ENCODE measurements at regions not wholly inside any gene's neighbourhood (a gene's known extent, or its start where the extent isn't known, plus 50 kb on each side); places are given as distances from the start of the nearest gene placed in this dataset.

DNA sequence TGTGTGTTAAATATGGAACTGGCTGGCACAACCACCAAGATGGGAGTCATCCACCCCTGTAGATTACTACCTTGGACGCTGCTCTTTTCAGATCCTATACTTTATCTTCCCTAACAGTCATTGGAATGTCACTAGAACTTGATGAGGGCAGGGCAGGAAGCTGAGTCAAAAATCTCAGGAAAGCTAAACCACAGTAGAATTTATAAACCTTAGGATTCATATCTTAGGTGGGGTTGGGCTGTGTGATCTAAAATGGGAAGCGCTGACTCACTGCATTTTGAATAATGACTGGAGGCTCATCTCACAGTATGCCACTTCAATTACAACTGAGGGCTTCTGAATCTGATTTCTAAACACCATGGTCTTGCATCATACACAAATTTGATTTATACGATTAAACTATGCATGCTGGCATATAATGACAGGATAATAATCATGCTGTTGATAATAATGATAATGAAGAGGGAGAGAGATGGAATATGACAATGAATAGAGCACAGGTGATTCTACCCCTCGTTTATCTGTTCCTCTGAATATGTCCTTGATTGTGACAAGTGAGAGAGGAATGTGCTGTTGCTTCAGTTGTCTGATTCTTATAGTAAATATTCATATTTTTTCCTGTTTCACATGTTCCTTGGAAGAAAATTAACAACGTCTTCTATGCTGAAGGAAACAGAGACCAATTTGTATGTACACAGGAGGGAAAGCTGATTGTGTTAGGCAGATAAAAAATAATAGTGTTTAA, 270.3 kb upstream of the HS3ST1 start:
- Histone ChIP-seq H3K9ac (ENCODE audit: low read length in 5 of 5) (no peak overlapping the region), H3K27ac (ENCODE audit: low read depth, low read length) (no peak overlapping the region), H3K36me3 (ENCODE audit: control insufficient read depth in 5 of 5, insufficient read depth in 5 of 5, low read length in 5 of 5) (no peaks in the 10 kb centered on the region), H3K4me1 (ENCODE audit: control insufficient read depth in 5 of 5, insufficient read depth in 5 of 5, low read length in 5 of 5) (no peaks in the 10 kb centered on the region), H3K9me3 (ENCODE audit: control insufficient read depth in 5 of 5, low read length in 5 of 5) (peaks cover 0 to 4% (median 0%) of the 10 kb centered on the region in 5 donors), H3K27me3 (ENCODE audit: control insufficient read depth in 5 of 5, insufficient read depth in 4 of 5, low read length in 5 of 5) (no peaks in the 10 kb centered on the region), H3K4me3 (ENCODE audit: low read depth in 1 of 5, low read length in 5 of 5) (no peak overlapping the region)

- Histone ChIP-seq H3K27ac (ENCODE audit: low read depth, low read length) (no peak overlapping the region), H3K9ac (ENCODE audit: low read length in 5 of 5) (no peak overlapping the region), H3K9me3 (ENCODE audit: control insufficient read depth in 5 of 5, low read length in 5 of 5) (peaks cover 0 to 8% (median 5%) of the 10 kb centered on the region in 5 donors), H3K27me3 (ENCODE audit: control insufficient read depth in 5 of 5, insufficient read depth in 4 of 5, low read length in 5 of 5) (no peaks in the 10 kb centered on the region), H3K36me3 (ENCODE audit: control insufficient read depth in 5 of 5, insufficient read depth in 5 of 5, low read length in 5 of 5) (no peaks in the 10 kb centered on the region), H3K4me1 (ENCODE audit: control insufficient read depth in 5 of 5, insufficient read depth in 5 of 5, low read length in 5 of 5) (no peaks in the 10 kb centered on the region), H3K4me3 (ENCODE audit: low read depth in 1 of 5, low read length in 5 of 5) (no peak overlapping the region)
Observed at GRCh38 chr4:11698033-11698432, 269.3 kb upstream of the HS3ST1 start.

DNA sequence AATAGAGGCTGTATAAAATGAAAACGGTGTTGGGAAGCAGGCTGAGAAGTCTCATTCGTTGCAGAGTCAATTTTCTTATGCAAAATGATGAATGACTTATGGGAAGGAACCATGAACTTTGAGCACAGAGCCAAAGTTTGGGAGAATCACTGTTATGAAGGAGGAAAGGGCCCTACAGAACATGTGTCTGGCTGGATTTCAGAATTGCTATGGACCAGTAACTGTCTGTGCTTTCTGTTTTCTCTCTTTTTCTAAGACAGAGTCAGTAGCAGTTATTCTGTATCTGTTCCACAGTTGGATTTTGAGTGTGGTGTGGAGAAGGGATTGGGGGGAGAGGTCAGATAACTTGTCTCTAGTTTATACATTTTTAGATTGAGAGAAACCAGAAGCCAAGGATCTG, 265.0 kb upstream of the HS3ST1 start:
- no peak overlapping the region for H3K9ac ChIP-seq (ENCODE audit: low read length in 5 of 5)
- peaks cover 0 to 12% (median 5%) of the 10 kb centered on the region in 5 donors for H3K9me3 ChIP-seq (ENCODE audit: control insufficient read depth in 5 of 5, low read length in 5 of 5)
- no peak overlapping the region for H3K27ac ChIP-seq (ENCODE audit: low read depth, low read length)
- no peak overlapping the region for H3K4me3 ChIP-seq (ENCODE audit: low read depth in 1 of 5, low read length in 5 of 5)
- no peaks in the 10 kb centered on the region for H3K27me3 ChIP-seq (ENCODE audit: control insufficient read depth in 5 of 5, insufficient read depth in 4 of 5, low read length in 5 of 5)
- H3K36me3 ChIP-seq (ENCODE audit: control insufficient read depth in 5 of 5, insufficient read depth in 5 of 5, low read length in 5 of 5), result no peaks in the 10 kb centered on the region
- H3K4me1 ChIP-seq (ENCODE audit: control insufficient read depth in 5 of 5, insufficient read depth in 5 of 5, low read length in 5 of 5), result no peaks in the 10 kb centered on the region

DNA sequence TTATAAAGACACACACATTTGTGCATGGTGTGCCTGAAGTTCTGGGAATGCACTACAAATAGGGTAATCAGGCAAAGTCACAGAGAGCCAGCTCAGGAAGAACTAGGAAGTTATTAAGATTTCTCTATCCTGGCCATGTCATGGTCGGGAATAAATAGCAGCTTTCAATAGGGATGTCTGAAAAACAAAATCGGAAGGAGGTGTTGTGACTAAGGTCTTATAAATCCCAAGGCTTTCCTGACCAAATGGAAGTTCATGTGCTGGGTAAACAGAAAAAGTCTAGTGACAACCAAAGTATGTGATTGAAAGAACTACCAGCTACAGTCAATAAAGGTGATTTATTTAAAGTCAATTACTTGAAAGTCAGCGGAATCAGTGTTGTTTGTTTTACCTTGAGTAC, 262.5 kb upstream of the HS3ST1 start:
- Histone ChIP-seq H3K9me3 (ENCODE audit: control insufficient read depth in 5 of 5, low read length in 5 of 5) (peaks cover 0 to 12% (median 5%) of the 10 kb centered on the region in 5 donors), H3K36me3 (ENCODE audit: control insufficient read depth in 5 of 5, insufficient read depth in 5 of 5, low read length in 5 of 5) (no peaks in the 10 kb centered on the region), H3K4me3 (ENCODE audit: low read depth in 1 of 5, low read length in 5 of 5) (no peak overlapping the region), H3K27ac (ENCODE audit: low read depth, low read length) (no peak overlapping the region), H3K4me1 (ENCODE audit: control insufficient read depth in 5 of 5, insufficient read depth in 5 of 5, low read length in 5 of 5) (no peaks in the 10 kb centered on the region), H3K27me3 (ENCODE audit: control insufficient read depth in 5 of 5, insufficient read depth in 4 of 5, low read length in 5 of 5) (no peaks in the 10 kb centered on the region), H3K9ac (ENCODE audit: low read length in 5 of 5) (no peak overlapping the region)

GRCh38 chr4:11687727-11688126, 259.0 kb upstream of the HS3ST1 start:
- Histone ChIP-seq H3K9ac (ENCODE audit: low read length in 5 of 5) (no peak overlapping the region), H3K27me3 (ENCODE audit: control insufficient read depth in 5 of 5, insufficient read depth in 4 of 5, low read length in 5 of 5) (no peaks in the 10 kb centered on the region), H3K4me3 (ENCODE audit: low read depth in 1 of 5, low read length in 5 of 5) (no peak overlapping the region), H3K4me1 (ENCODE audit: control insufficient read depth in 5 of 5, insufficient read depth in 5 of 5, low read length in 5 of 5) (no peaks in the 10 kb centered on the region), H3K27ac (ENCODE audit: low read depth, low read length) (no peak overlapping the region), H3K36me3 (ENCODE audit: control insufficient read depth in 5 of 5, insufficient read depth in 5 of 5, low read length in 5 of 5) (no peaks in the 10 kb centered on the region), H3K9me3 (ENCODE audit: control insufficient read depth in 5 of 5, low read length in 5 of 5) (peaks cover 0 to 3% (median 0%) of the 10 kb centered on the region in 5 donors)

- Histone ChIP-seq H3K27ac (ENCODE audit: low read depth, low read length) (no peak overlapping the region), H3K4me1 (ENCODE audit: control insufficient read depth in 5 of 5, insufficient read depth in 5 of 5, low read length in 5 of 5) (no peaks in the 10 kb centered on the region), H3K9me3 (ENCODE audit: control insufficient read depth in 5 of 5, low read length in 5 of 5) (no peaks in the 10 kb centered on the region), H3K4me3 (ENCODE audit: low read depth in 1 of 5, low read length in 5 of 5) (no peak overlapping the region), H3K9ac (ENCODE audit: low read length in 5 of 5) (no peak overlapping the region), H3K36me3 (ENCODE audit: control insufficient read depth in 5 of 5, insufficient read depth in 5 of 5, low read length in 5 of 5) (no peaks in the 10 kb centered on the region), H3K27me3 (ENCODE audit: control insufficient read depth in 5 of 5, insufficient read depth in 4 of 5, low read length in 5 of 5) (no peaks in the 10 kb centered on the region)
Observed at GRCh38 chr4:11685481-11685880, 256.8 kb upstream of the HS3ST1 start.

DNA sequence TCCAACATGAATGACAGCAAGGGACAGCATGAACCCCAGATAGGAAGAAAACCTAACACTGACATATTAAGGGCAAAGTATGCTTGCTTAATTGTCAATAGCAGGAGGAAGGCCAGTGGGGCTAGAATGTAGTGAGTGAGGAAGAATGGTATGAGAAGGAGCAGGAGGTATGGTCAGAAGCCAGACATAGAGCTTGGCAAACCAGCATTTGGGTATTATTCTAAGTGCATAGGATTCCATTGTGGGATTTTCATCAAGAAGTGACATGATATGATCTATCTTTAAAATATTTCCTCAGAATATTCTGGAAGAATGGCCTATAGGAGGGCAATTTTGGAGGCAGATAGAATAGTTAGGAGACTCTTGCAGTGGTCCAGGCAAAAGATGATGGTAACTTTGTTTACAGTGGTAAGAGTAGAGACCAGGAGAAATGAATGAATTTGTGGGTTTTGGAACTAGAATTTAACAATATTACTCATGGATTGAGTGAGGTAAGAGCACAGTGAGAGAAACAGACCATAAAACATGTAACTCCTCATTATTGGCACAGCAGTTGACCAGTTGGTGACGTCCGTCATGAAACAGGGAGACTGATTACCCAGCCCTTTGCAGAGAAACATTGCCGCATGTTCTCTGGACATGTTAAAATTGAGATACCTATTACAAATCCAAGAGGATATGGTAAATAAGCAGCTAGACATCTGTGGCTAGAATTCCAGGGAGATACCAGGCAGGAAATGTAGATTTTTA, 246.5 kb upstream of the HS3ST1 start:
- Histone ChIP-seq H3K9me3 (ENCODE audit: control insufficient read depth in 5 of 5, low read length in 5 of 5) (no peaks in the 10 kb centered on the region), H3K4me3 (ENCODE audit: low read depth in 1 of 5, low read length in 5 of 5) (no peak overlapping the region), H3K4me1 (ENCODE audit: control insufficient read depth in 5 of 5, insufficient read depth in 5 of 5, low read length in 5 of 5) (no peaks in the 10 kb centered on the region)

GRCh38 chr4:11670304-11670703, 241.6 kb upstream of the HS3ST1 start:
- no peaks in the 10 kb centered on the region for H3K9me3 ChIP-seq (ENCODE audit: control insufficient read depth in 5 of 5, low read length in 5 of 5)
- H3K36me3 ChIP-seq (ENCODE audit: control insufficient read depth in 5 of 5, insufficient read depth in 5 of 5, low read length in 5 of 5), result no peaks in the 10 kb centered on the region
- H3K27ac ChIP-seq (ENCODE audit: low read depth, low read length), result no peak overlapping the region
- no peaks in the 10 kb centered on the region for H3K4me1 ChIP-seq (ENCODE audit: control insufficient read depth in 5 of 5, insufficient read depth in 5 of 5, low read length in 5 of 5)
- no peak overlapping the region for H3K4me3 ChIP-seq (ENCODE audit: low read depth in 1 of 5, low read length in 5 of 5)
- H3K27me3 ChIP-seq (ENCODE audit: control insufficient read depth in 5 of 5, insufficient read depth in 4 of 5, low read length in 5 of 5), result no peaks in the 10 kb centered on the region
- H3K9ac ChIP-seq (ENCODE audit: low read length in 5 of 5), result no peak overlapping the region

More for the DNA sequence above, 246.5 kb upstream of the HS3ST1 start:
- Histone ChIP-seq H3K27me3 (ENCODE audit: control insufficient read depth in 5 of 5, insufficient read depth in 4 of 5, low read length in 5 of 5) (no peaks in the 10 kb centered on the region), H3K9ac (ENCODE audit: low read length in 5 of 5) (no peak overlapping the region), H3K27ac (ENCODE audit: low read depth, low read length) (no peak overlapping the region), H3K36me3 (ENCODE audit: control insufficient read depth in 5 of 5, insufficient read depth in 5 of 5, low read length in 5 of 5) (no peaks in the 10 kb centered on the region)

DNA sequence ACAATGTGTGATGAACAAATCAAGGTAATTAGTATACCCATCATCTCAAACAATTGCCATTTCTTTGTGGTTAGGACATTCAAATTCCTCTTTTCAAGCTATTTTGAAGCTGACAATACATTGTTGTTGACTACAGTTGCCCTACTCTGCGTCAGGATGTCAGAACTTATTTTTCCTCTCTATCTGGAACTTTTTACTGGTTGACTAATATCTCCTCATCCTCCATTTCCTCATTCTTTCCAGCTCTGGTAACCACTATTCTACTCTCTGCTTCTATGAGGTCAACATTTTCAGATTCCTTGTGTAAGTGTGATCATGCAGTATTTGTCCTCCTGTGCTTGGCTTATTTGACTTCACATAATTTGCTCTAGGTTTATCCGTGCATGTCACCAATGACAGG, 240.5 kb upstream of the HS3ST1 start:
- H3K9me3 ChIP-seq (ENCODE audit: control insufficient read depth in 5 of 5, low read length in 5 of 5), result no peaks in the 10 kb centered on the region
- H3K4me3 ChIP-seq (ENCODE audit: low read depth in 1 of 5, low read length in 5 of 5), result no peak overlapping the region
- no peaks in the 10 kb centered on the region for H3K27me3 ChIP-seq (ENCODE audit: control insufficient read depth in 5 of 5, insufficient read depth in 4 of 5, low read length in 5 of 5)
- no peaks in the 10 kb centered on the region for H3K36me3 ChIP-seq (ENCODE audit: control insufficient read depth in 5 of 5, insufficient read depth in 5 of 5, low read length in 5 of 5)
- no peak overlapping the region for H3K27ac ChIP-seq (ENCODE audit: low read depth, low read length)
- H3K9ac ChIP-seq (ENCODE audit: low read length in 5 of 5), result no peak overlapping the region
- H3K4me1 ChIP-seq (ENCODE audit: control insufficient read depth in 5 of 5, insufficient read depth in 5 of 5, low read length in 5 of 5), result no peaks in the 10 kb centered on the region

DNA sequence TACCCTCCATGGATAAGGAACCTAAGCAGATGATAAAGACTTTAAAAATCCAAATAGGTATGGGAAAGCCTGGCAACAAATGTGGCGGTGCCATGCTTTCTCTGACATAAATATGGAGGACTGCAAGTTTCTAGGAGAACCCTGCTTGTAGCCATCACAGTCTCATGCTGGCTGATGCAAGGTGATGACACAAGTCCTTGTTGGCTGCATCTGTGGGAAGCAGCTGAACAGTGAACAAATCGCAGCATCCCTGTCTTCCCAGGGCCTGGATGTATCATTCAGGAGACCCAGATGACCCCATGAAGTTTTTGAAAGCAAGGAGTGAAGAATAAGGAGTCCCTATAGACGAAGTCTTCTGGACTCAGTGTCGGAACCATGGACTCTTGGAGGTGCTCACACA, 234.4 kb upstream of the HS3ST1 start:
- H3K27me3 ChIP-seq (ENCODE audit: control insufficient read depth in 5 of 5, insufficient read depth in 4 of 5, low read length in 5 of 5), result no peaks in the 10 kb centered on the region
- H3K36me3 ChIP-seq (ENCODE audit: control insufficient read depth in 5 of 5, insufficient read depth in 5 of 5, low read length in 5 of 5), result no peaks in the 10 kb centered on the region
- no peak overlapping the region for H3K9ac ChIP-seq (ENCODE audit: low read length in 5 of 5)
- H3K9me3 ChIP-seq (ENCODE audit: control insufficient read depth in 5 of 5, low read length in 5 of 5), result no peaks in the 10 kb centered on the region
- no peak overlapping the region for H3K4me3 ChIP-seq (ENCODE audit: low read depth in 1 of 5, low read length in 5 of 5)
- no peaks in the 10 kb centered on the region for H3K4me1 ChIP-seq (ENCODE audit: control insufficient read depth in 5 of 5, insufficient read depth in 5 of 5, low read length in 5 of 5)
- H3K27ac ChIP-seq (ENCODE audit: low read depth, low read length), result no peak overlapping the region

Data from subcutaneous abdominal adipose tissue (tissue), 5 donors.